ENCODE measurements at regions not wholly inside any gene's neighbourhood (a gene's known extent, or its start where the extent isn't known, plus 50 kb on each side); places are given as distances from the start of the nearest gene placed in this dataset.

- DNase-seq, result no peak
Observed at GRCh38 chr22:48603621-48604320, 1223.9 kb downstream of the BRD1 start.

DNA sequence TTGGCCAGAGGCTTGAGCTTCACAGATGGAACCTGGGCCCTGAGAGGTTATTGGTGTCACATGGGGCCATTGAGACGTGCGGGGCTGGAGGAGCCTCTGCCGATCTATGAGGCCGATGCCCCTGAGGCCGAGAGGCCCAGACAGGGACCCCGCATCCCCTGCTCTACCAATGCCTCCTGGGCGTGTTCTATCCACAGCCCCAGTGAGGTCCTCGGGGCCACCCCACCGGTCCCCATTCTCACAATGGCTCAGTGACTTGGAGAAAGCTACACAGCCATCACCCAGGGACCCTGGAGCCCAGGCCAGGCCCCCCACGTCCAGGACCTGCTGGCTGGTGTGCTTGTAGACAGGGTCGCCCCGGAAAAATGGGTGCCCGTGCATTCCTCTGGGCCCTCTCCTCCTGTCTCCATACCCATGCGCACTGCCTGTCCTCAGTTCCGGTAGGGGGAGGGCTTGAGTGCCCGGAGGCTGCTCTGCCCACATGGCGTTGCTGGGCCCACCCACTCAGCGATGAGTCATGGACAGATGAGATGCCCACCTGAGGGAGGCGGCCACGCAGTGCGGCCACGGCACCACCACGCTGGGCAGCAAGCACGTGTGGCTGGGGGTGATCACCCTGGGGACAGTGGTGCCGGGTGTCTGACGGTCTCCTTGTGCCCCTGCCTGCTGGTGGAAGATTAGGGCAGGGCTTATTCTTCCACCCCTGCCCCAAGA is 1224.7 kb downstream of the BRD1 start:
- DNase-seq, result no peak

DNA sequence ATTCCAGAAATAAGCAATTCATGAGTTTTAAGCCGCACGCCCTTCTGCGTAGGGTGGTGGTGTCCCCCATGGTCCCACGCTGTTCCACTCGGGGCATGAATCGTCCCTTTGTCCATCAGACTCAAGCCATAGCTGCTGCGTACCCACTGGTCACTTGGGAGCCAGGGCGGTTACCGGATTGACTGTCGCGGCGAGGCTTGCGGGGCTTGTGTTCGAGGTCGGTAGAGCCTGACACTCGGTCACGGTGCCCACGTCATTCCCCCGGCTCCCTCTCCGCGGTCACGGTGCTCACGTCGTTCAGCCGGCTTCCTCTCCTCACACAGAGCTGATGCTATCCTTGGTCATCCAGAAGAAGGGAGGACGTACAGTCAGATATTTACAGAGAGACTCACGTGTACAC is 1227.0 kb downstream of the BRD1 start:
- DNase-seq, result no peak

- DNase-seq, result no peak
Observed at GRCh38 chr22:48600171-48600570, 1227.5 kb downstream of the BRD1 start.

- no peak for DNase-seq
Observed at GRCh38 chr22:48599346-48599745, 1228.3 kb downstream of the BRD1 start.

DNA sequence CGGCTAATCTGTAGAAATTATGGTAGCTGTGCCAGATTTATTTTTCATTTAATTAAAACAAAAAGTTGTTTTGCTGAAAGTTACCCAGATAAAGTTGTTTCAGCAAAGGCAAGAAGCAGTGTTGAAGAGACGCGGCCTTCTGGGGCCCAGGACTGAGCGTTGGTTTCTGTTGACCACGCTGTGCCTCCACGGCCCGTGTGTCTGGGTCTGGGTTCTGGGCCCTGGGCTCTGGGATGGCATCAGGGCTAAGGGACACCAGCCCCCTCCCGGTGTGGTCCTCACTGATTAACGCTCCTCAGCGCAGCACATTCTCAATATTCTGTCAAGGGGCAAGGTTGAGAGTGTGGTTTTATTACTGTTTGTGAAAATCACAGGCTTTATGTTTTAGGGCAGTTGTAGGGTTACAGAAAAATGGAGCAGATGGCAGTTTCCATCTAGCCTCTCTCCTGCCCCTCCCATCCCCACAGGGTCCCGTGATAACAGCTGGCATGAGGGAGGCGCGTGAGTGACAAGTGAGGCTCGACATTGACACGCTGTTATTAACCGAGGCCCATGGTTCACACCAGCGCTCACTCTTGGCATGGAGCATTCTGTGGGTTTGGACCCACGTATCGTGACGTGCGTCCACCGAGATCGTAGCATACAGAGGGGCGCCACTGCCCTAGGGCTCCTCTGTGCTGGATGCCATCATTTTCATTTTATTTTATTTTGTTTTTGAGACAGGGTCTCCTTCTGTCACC is 1231.4 kb downstream of the BRD1 start:
- no peak for DNase-seq

DNA sequence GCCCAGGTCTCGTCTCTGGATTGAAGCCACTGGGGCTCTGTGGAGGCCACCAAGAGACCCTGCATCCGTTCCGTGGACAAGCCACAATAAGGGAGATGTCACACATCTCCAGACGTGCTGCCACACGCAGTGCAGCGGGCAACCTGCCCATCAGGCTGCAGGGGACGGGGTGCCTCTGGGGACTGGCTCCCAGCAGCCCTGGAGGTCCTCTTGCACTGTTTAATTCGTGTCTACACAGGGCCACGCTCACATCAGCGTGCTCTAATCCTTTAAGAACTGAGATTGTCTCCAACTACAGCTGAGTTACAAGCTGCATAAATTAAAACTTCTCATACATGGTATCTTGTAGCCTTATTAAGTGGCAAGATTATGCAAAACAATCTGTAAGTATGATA is 1232.2 kb downstream of the BRD1 start:
- DNase-seq, result no peak

DNA sequence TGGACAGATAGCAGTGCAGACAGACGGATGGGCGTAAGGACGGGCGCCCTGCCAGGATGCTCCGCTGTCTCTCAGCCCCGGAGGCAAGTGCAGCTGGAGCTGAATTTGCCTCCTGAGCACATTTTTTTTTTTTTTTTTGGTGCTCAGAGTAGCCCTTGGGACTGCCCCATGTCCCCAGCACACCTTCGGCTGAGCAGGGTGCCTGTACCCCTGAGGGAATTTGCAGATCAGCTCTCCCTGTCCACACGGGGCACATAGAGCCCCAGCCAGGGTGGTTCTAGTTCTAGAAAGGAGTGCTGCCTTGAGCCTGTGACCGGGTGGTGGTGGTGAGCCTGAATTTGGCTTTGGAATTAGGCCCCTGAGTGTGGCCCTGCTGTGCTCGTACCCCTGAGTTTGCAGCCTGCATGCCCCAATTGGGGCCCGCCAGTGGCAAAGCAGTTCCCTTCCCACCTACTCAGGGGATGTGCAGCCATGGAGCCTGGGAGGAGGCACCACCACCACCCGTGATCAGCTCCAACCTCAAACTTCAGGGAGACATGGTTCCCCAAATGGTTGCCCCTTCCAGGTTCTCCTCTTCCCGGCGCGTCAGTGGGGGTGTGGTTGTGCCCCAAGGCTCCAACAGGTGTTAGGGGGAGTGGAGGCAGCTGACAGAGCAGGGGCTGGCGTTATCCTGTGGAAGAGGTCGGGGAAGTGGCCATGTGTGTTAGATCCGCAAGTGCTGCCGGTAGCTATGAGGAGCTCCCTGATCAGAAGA is 1232.7 kb downstream of the BRD1 start:
- no peak for DNase-seq

- DNase-seq, result no peak
Observed at GRCh38 chr22:48594016-48594756, 1233.5 kb downstream of the BRD1 start.

GRCh38 chr22:48593551-48593950 is 1234.1 kb downstream of the BRD1 start:
- DNase-seq, result no peak

- no peak for DNase-seq
Observed at GRCh38 chr22:48592931-48593330, 1234.7 kb downstream of the BRD1 start.

- no peak for DNase-seq
Observed at GRCh38 chr22:48592488-48592887, 1235.2 kb downstream of the BRD1 start.

- no peak for DNase-seq
Observed at GRCh38 chr22:48592066-48592345, 1235.7 kb downstream of the BRD1 start.

DNA sequence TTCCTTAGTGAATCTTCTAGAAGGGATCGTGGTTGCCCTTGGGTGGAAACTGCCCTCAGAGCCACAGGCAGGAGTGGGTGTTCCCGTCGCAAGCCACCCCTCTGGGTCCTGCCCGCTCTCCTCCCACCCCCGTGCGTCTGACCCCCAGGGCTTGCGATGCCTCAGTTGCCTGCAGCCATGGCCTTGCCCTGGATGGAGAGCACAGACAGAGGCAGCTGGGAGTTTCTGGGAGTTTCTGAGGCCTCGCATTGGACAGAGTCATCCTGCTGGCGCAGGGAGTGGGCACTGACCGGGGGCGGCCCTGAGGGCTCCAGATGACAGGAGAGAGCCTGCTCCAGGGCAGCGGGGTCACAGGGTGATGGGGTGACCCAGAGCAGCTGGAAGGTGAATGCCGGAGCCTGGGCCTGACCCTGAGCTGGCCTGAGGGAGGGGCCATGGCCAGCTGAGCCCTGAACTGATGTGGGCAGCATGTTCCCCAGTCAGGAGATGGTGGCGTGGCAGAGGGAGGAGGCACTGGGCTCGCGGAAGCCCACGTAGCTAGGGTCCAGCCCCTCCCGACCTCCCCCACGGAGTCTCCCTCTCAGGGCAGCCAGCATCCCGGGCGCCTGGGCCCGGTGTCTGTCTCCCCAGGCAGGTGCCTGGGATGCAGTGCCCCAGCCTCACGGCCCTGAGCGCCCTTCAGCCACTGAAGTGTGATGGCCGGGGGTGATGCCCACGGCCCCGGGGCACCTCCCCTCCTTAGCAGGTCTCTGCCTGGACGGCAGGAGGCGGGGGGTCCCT is 1236.2 kb downstream of the BRD1 start:
- no peak for DNase-seq

GRCh38 chr22:48589901-48590300 is 1237.8 kb downstream of the BRD1 start:
- no peak for DNase-seq

- DNase-seq, result no peak
Observed at GRCh38 chr22:48588878-48589450, 1238.7 kb downstream of the BRD1 start.

DNA sequence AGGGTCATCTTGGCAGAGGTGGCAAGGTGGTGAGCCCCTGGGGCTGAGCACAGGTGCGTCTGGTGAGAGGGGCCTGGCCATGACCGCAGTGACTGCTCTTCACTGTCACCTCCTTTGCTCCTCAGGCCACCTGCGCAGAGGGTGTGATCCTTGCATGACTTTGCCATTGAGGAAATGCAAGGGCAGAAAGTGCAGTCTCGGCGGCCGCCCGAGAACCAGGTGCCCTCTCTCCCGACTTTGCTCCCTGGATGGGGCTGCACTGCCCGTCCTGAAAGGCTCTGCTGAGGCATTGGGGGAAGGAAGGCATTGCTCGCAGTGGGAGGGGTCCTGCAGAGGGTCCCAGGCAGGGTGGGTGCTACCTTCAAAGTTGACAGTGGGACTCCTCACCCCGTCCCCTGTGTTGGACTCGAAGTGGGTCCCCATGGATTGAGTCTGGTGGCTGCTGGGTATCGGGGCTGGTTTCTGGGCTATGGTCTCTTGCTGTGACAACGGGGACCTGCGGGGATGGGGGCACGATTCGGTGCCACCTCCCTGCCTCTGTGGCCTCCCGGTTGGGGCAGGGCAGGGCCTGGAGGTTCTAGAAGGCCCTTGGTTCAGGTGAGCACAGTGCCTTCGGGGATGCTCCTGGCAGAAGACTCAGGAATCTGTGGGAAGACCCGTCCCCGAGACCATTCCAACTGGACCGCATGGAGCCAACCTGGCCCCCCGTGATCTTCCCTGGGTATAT is 1239.4 kb downstream of the BRD1 start:
- no peak for DNase-seq

DNA sequence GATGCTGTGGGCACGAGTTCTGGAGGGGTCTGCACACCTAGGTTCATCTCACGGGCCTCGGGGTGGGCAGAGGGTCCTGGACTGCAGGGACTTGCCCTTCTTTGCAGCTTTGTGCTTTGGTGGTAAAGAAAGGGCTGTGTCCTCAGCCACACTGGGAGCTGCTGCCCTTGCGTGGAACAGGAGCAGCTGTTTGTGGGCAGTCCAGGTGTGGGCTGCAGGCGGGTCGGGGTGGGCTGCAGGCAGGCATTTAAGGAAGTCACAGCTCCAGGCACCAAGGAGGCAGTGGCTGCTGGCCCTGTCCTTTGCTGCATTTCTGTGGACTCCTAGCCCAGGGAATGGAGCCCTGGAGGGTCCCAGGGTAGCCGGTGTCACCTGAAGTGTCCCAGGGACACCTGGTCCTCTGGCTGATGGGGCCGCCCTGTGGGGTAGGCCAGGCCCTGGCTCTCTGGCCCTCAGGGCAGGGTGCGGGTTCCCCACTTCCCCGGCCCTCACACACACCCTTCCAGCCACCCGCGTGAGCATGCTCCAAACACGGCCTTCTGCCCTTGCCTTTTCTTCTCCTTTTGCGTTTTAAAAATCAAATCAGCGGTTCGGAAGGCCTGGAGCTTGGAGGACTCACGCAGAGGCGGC is 1240.3 kb downstream of the BRD1 start:
- no peak for DNase-seq

DNA sequence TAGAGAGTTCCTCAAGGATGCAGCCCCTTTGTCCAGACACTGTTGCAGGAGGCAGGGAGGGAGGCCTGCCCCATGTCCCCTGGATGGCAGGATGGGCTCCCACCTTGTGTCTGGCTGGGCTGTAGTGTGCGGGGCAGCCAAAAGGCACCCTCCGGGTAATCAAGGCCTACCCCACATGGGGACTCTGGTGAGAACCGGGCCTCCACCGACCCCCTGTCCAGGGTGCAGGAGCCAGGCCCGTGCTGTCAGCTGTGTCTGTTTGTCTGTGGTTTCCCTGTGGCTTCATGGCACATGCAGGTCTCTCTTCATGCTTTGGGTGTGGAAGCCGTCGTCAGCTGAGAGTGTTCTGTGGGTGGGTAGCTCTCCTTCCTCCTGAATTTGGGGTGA is 1240.9 kb downstream of the BRD1 start:
- no peak for DNase-seq

Data from hematopoietic multipotent progenitor cell treated with erythropoietin and hydrocortisone succinate and interleukin-3 and kit ligand, for 4 days (in vitro differentiated cells).